ENCODE measurements at regions not wholly inside any gene's neighbourhood (a gene's known extent, or its start where the extent isn't known, plus 50 kb on each side); places are given as distances from the start of the nearest gene placed in this dataset.

- TF ChIP-seq ZNF462 (CRISPR knock-in tag; IDR thresholded peaks at IDR 0.05) (no peak), ETS1 (IDR thresholded peaks at IDR 0.05) (no peak), POLR2AphosphoS5 (IDR thresholded peaks at IDR 0.05; ENCODE audit: low read depth) (no peak), EZH2 (IDR thresholded peaks at IDR 0.05; ENCODE audit: low read depth, unreplicated experiment) (no peak), ZNF331 (CRISPR knock-in tag; IDR thresholded peaks at IDR 0.05; ENCODE audit: low read depth) (no peak), CTCF (conservative IDR thresholded peaks at IDR 0.05; ENCODE audit: low read depth in 2 of 2) (no peak)
Measured at GRCh38 chr16:75913958-75914357, 187.7 kb upstream of the CPHXL start (continued).

- H3F3A ChIP-seq (replicated peaks; ENCODE audit: low read depth): no peaks in the 10 kb centered on the region
- peaks cover 77% of the 10 kb centered on the region for H3K9me3 Mint-ChIP-seq
- H3K4me2 ChIP-seq: no peak overlapping the region
- H3K4me3 Mint-ChIP-seq: no peak overlapping the region
- ATAC-seq: no peak
- no peak overlapping the region for H3K27ac Mint-ChIP-seq
- peaks cover 11% of the 10 kb centered on the region for H3K27me3 Mint-ChIP-seq (ENCODE audit: insufficient read depth, low read depth, poor library complexity)
- no peaks in the 10 kb centered on the region; the same call in 2 of the 3 replicates for H3K36me3 Mint-ChIP-seq (ENCODE audit: low read depth)
- H2AFZ ChIP-seq: no peak overlapping the region
- H3K4me1 Mint-ChIP-seq: peaks cover 7% of the 10 kb centered on the region
- DNase-seq (ENCODE audit: low spot score): no peak
- peaks cover 13% of the 10 kb centered on the region for H3K4me1 ChIP-seq (ENCODE audit: insufficient read depth)
- no peaks in the 10 kb centered on the region; the same call in 1 of the 2 replicates for H4K20me1 ChIP-seq (replicated peaks; ENCODE audit: insufficient read depth)
- peaks cover 59% of the 10 kb centered on the region for H3K27me3 ChIP-seq (ENCODE audit: insufficient read depth)
- no peak overlapping the region for H3K4me3 ChIP-seq
- H3K36me3 ChIP-seq (ENCODE audit: insufficient read depth): no peaks in the 10 kb centered on the region
- no peaks in the 10 kb centered on the region for H3K79me2 ChIP-seq (replicated peaks; ENCODE audit: insufficient read depth)
- no peaks in the 10 kb centered on the region for H3K9me2 ChIP-seq (ENCODE audit: insufficient read depth)
- no peak overlapping the region for H3K27ac ChIP-seq (ENCODE audit: low read depth)
- TF ChIP-seq STAT1 (IDR thresholded peaks at IDR 0.05; ENCODE audit: unreplicated experiment) (no peak), ZNF462 (CRISPR knock-in tag; IDR thresholded peaks at IDR 0.05) (no peak)
Measured at GRCh38 chr16:75916451-75916850, 190.2 kb upstream of the CPHXL start.

Measured in GM23338 (cell line).